Fibroblast of pulmonary artery (primary cell): ENCODE measurements at regions not wholly inside any gene's neighbourhood (a gene's known extent, or its start where the extent isn't known, plus 50 kb on each side); places are given as distances from the start of the nearest gene placed in this dataset.
A peak's percentile ranks its signal among the peaks of the same experiment; 100 is the strongest.

ENCODE experiments used
- DNase-seq: peaks from one replicate; pipeline ENCODE4 v3.0.0-alpha.2; 2010; ENCODE audit warnings: low read depth
- H3K4me3 ChIP-seq: replicated peaks from 2 replicates; pipeline ENCODE4 v1.5.1; 2011; ENCODE audit warnings: low read depth, mild to moderate bottlenecking, control low read depth, low read length, moderate library complexity
- TF ChIP-seq, protein P1 (sequence below): IDR thresholded peaks from 2 replicates; pipeline ENCODE4 v1.5.1; 2011; ENCODE audit warnings: mild to moderate bottlenecking, control low read depth, low read length, inconsistent platforms; ENCODE audit errors: missing control alignments

DNA sequence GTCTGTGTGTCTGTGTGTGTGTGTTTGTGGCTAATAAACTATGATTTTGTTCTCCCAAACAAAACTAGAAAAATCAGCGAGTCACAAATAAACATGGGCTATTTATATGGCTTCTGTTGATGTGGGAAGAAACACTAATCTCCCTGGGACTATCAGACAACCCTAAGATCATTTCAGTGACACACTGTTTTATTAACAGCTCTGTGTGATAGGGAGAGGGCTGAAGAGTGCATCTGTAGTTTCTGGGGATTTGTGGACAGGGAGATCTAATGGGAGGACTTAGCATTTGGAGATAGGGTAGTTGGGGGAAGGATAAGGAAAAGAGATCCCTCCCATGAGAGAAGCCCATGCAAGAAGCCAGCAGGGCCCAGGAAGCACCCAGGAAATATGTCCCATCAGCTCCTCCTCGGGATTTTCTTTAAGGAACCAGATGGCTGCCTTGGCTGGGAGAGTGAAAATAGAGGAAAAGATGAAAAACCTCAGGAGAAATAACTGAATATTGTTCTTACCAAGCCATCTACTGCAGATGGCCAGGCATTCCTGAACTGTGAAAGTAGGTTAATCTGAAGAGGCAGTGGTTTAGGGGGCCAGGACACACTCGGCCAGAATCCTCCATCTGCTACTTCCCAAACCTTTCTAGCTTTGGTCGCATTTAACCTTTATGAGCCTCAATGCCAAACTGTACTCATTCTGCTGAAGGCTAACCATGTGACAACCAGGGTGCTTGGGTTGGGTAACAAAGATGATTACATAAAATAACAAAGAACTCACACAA lies 253.4 kb downstream of the BTG1 start:
- no peak overlapping the region for H3K4me3 ChIP-seq
- TF ChIP-seq, protein P1, sequence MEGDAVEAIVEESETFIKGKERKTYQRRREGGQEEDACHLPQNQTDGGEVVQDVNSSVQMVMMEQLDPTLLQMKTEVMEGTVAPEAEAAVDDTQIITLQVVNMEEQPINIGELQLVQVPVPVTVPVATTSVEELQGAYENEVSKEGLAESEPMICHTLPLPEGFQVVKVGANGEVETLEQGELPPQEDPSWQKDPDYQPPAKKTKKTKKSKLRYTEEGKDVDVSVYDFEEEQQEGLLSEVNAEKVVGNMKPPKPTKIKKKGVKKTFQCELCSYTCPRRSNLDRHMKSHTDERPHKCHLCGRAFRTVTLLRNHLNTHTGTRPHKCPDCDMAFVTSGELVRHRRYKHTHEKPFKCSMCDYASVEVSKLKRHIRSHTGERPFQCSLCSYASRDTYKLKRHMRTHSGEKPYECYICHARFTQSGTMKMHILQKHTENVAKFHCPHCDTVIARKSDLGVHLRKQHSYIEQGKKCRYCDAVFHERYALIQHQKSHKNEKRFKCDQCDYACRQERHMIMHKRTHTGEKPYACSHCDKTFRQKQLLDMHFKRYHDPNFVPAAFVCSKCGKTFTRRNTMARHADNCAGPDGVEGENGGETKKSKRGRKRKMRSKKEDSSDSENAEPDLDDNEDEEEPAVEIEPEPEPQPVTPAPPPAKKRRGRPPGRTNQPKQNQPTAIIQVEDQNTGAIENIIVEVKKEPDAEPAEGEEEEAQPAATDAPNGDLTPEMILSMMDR = no peak
- DNase-seq = no peak

DNA sequence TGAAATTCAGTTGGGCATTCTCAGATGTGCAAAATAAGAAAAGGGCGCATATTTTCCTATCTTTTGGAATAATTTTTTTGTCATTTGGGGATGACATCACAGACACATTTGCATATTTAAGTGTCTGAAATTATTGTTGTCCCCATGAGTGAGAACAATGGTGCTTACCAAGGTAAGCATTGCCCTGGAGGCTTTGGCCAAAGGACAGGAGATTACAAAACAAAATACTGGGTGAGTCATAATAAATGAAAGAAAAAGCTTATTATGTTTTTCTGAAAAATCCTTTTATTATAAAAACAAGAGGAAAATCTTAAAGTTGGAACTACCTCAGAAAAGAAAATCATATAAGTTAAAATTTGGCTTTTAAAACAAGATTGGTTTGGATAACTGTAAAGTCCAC lies 254.9 kb downstream of the BTG1 start:
- TF ChIP-seq, protein P1 = no peak
- DNase-seq = peak; percentile 60
- H3K4me3 ChIP-seq = no peak overlapping the region

DNA sequence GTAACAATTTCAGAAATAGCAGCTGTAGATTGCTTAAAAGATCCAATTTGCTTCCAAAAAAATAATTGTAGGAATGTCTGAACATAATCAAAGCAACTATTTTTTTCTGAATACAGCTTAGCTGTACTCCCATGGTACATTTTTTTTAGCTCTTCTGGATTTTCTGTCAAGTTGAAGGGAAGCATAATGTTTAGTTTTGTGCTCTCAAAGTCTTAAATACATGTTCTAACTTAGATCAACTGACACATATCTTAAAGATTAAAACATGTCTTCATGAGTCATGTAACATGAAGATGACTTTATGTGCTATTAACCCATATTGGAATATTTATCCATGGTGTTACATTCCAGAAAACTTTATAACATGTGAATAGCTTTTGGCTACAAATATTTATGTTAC lies 255.7 kb downstream of the BTG1 start:
- no peak overlapping the region for H3K4me3 ChIP-seq
- no peak for DNase-seq
- TF ChIP-seq, protein P1 = no peak

DNA sequence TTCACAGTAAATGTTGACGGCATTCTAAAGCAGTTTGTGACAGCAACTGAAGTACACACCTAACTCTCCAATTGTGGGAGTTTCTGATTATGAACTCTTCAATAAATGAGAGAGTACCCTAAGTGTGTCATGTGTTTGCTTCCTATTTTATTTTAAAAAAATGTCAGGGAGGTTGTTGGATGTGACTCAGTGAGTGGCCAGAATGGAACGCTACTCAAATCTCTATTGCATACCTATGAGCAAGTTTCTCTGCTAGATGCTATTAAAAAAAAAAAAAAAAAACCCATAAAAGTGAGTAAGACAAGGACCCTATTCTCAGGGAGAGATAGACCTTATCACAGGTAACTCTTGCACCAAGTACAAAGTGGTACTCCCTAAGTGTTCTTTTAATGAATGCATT lies 256.6 kb downstream of the BTG1 start:
- no peak for DNase-seq
- TF ChIP-seq, protein P1 = no peak
- no peak overlapping the region for H3K4me3 ChIP-seq

DNA sequence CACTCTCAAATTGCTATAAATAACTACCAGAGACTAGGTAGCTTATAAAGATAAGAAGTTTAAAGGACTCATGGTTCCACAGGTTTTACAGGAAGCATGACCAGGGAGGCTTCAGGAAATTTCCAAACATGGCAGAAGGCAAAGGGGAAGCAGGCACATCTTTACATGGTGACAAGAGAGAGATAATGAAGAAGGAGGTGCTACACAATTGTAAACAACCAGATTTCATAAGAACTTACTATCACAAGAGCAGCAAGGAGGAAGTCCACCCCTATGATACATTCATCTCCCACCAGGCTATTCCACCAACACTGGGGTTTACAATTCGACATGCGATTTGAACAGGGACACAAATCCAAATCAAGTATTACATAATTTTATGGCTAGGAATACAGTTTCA lies 257.7 kb downstream of the BTG1 start:
- H3K4me3 ChIP-seq = no peak overlapping the region
- DNase-seq = no peak
- TF ChIP-seq, protein P1 = no peak

DNA sequence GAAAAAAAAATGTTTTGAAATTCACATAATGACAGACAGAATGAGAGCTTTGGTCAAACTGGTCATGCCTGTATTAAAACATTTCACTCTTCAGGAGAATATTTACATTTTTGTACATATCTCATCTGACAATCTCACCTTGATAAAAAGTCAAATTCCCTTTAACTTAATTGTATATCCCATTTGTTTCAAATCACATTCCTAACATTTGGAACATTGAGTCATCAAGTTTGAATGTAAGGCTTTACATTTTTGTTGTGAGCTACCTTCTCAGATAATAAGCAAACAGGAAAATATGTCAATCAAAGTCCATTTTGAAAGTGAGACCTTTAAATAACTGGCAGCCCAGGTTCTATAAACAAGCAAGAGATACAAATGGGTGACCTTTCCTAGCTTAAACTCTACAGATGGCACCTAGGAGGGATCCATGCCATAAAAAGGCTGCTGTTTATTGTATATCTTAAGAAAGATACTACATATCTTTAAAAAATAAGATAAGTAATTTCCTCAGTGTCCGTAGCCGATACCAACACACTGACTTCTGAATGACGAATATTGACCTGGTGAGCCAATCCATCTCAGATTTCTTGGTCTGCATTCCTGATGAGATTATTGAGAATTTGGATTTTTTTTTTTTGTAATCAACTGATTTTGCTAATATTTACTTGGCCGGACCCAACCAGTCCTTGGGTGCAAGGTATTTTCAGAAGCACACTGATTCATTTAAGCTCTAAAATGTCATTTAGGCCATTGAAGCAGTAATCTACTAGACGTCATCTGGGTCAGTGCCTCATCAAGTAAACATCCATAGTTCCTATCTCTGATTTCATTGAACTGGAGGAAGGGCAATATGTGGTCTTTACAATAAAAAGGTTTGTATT lies 259.6 kb downstream of the BTG1 start:
- TF ChIP-seq, protein P1 = no peak
- no peak overlapping the region for H3K4me3 ChIP-seq
- no peak for DNase-seq
